ENCODE measurements at regions not wholly inside any gene's neighbourhood (a gene's known extent, or its start where the extent isn't known, plus 50 kb on each side); places are given as distances from the start of the nearest gene placed in this dataset.

- DNase-seq (ENCODE audit: low read depth, low spot score) (no peak), ATAC-seq (no peak)
- Histone ChIP-seq H3K4me1 (ENCODE audit: control insufficient read depth, insufficient read depth, low read length) (no peaks in the 10 kb centered on the region), H3K9me3 (ENCODE audit: control insufficient read depth, insufficient read depth, low read depth, low read length) (no peaks in the 10 kb centered on the region), H3K4me3 (ENCODE audit: low read depth in 2 of 2, low read length in 2 of 2) (no peak overlapping the region), H3K27me3 (ENCODE audit: control insufficient read depth, insufficient read depth, low read length) (no peaks in the 10 kb centered on the region), H3K36me3 (ENCODE audit: control insufficient read depth, insufficient read depth, low read length) (no peaks in the 10 kb centered on the region), H3K27ac (ENCODE audit: low read length) (no peak overlapping the region)
- no TSS peak for BruUV-seq (replicated peaks)
- CTCF ChIA-PET, result no interaction called here
- in situ Hi-C loops (cut with HindIII; ENCODE audit: low pct_unique_long_range_greater_than_20kb, low sequenced_read_pairs), result no loop called here
- intact Hi-C loops (cut with micrococcal nuclease; ENCODE audit: unreplicated experiment), result no loop called here
- TF ChIP-seq REST (IDR thresholded peaks at IDR 0.05; ENCODE audit: insufficient read depth in 1 of 2, low read depth in 2 of 2, low read length in 1 of 2) (no peak), TCF7L2 (IDR thresholded peaks at IDR 0.05; ENCODE audit: low read depth, low read length) (no peak), POLR2AphosphoS5 (IDR thresholded peaks at IDR 0.05; ENCODE audit: low read depth, low read length) (no peak), CTCF (IDR thresholded peaks at IDR 0.05) (no peak), SIN3A (IDR thresholded peaks at IDR 0.05; ENCODE audit: borderline replicate concordance, insufficient read depth, low read depth, low read length) (no peak)
- POLR2A ChIA-PET, result no interaction called here
Observed at GRCh38 chr5:19319252-19319651, 668.7 kb downstream of the CDH18 start.

GRCh38 chr5:19322716-19323485 is 665.1 kb downstream of the CDH18 start:
- Histone ChIP-seq H3K4me1 (ENCODE audit: control insufficient read depth, insufficient read depth, low read length) (no peaks in the 10 kb centered on the region), H3K9me3 (ENCODE audit: control insufficient read depth, insufficient read depth, low read depth, low read length) (no peaks in the 10 kb centered on the region), H3K27me3 (ENCODE audit: control insufficient read depth, insufficient read depth, low read length) (no peaks in the 10 kb centered on the region), H3K27ac (ENCODE audit: low read length) (no peak overlapping the region), H3K36me3 (ENCODE audit: control insufficient read depth, insufficient read depth, low read length) (no peaks in the 10 kb centered on the region), H3K4me3 (ENCODE audit: low read depth in 2 of 2, low read length in 2 of 2) (no peak overlapping the region)
- BruUV-seq (replicated peaks), result no TSS peak
- DNase-seq (ENCODE audit: low read depth, low spot score) (no peak), ATAC-seq (no peak)
- intact Hi-C loops (cut with micrococcal nuclease; ENCODE audit: unreplicated experiment), result no loop called here
- ChIA-PET POLR2A (no interaction called here), CTCF (no interaction called here)
- TF ChIP-seq CTCF (IDR thresholded peaks at IDR 0.05) (no peak), REST (IDR thresholded peaks at IDR 0.05; ENCODE audit: insufficient read depth in 1 of 2, low read depth in 2 of 2, low read length in 1 of 2) (no peak), SIN3A (IDR thresholded peaks at IDR 0.05; ENCODE audit: borderline replicate concordance, insufficient read depth, low read depth, low read length) (no peak), TCF7L2 (IDR thresholded peaks at IDR 0.05; ENCODE audit: low read depth, low read length) (no peak)
- in situ Hi-C loops (cut with HindIII; ENCODE audit: low pct_unique_long_range_greater_than_20kb, low sequenced_read_pairs), result no loop called here
